Esophagus muscularis mucosa (tissue), 4 donors: ENCODE measurements at regions not wholly inside any gene's neighbourhood (a gene's known extent, or its start where the extent isn't known, plus 50 kb on each side); places are given as distances from the start of the nearest gene placed in this dataset.

ENCODE experiments used
- EP300 ChIP-seq: sonication (generic); formaldehyde crosslinking; IDR thresholded peaks from one replicate; pipeline ENCODE4 v1.6.1; 2017; ENCODE audit warnings: antibody characterized with exemption
- POLR2A ChIP-seq: fragments of 450-650 bp; IDR thresholded peaks from one replicate; pipeline ENCODE4 v1.6.1; 2017; ENCODE audit warnings: antibody characterized with exemption, moderate library complexity, mild to moderate bottlenecking, low read depth
- POLR2AphosphoS5 ChIP-seq, 2 donors: sonication (generic); formaldehyde crosslinking; IDR thresholded peaks; one replicate each; pipeline ENCODE4 v1.6.1; 2017; ENCODE audit warnings: antibody characterized with exemption in 2 of 2
- TF ChIP-seq, protein P1 (sequence below), 3 experiments: fragments of 200-600 bp in 2 of 3; fragments of 450-650 bp in 1 of 3; sonication (generic) in 2 of 3; IDR thresholded peaks; one replicate each; pipeline ENCODE4 v1.5.1; 2017 to 2019; ENCODE audit warnings: antibody characterized with exemption in 3 of 3, mild to moderate bottlenecking in 2 of 3, moderate library complexity in 1 of 3

DNA sequence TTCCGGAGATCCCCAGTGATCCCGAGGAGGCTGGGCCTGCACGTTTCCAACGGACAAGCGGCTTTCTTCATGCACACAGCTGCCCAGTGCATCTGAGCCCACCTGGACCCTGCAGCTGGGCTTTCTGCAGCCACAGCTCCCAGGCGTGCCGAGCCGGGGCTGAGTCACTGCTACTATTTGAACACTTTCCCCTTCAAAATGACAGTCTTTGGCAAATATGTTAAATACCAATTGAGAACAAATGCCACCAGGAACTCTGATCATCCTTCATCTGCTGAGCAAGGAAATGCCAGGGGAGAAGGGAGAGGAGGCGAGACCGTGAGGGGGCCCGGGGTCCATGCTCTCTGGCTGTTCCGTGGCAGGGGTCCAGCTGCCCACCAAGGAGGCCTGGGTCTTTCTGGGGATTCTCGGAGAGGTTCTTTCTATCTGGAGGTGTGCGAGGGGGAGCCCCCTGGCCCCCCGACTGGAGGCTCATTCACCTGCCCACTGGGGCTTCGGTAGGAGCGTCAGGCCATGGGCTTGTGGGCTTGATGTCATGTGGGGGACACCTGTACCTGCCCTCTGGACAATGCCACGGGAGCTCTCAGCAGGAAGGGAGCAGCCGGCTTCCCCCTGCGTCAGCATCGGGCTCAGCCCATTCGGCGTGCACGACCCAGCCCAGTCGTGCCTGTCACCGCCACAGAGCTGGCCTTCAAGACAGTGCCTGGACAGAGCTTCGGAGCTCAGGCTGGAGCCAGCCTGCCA is 159.6 kb downstream of the CTTN start:
- no peak for TF ChIP-seq POLR2A
- TF ChIP-seq, protein P1, sequence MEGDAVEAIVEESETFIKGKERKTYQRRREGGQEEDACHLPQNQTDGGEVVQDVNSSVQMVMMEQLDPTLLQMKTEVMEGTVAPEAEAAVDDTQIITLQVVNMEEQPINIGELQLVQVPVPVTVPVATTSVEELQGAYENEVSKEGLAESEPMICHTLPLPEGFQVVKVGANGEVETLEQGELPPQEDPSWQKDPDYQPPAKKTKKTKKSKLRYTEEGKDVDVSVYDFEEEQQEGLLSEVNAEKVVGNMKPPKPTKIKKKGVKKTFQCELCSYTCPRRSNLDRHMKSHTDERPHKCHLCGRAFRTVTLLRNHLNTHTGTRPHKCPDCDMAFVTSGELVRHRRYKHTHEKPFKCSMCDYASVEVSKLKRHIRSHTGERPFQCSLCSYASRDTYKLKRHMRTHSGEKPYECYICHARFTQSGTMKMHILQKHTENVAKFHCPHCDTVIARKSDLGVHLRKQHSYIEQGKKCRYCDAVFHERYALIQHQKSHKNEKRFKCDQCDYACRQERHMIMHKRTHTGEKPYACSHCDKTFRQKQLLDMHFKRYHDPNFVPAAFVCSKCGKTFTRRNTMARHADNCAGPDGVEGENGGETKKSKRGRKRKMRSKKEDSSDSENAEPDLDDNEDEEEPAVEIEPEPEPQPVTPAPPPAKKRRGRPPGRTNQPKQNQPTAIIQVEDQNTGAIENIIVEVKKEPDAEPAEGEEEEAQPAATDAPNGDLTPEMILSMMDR (IDR thresholded peaks at IDR 0.05), result no peak
- TF ChIP-seq EP300, result no peak
- no peak for TF ChIP-seq POLR2AphosphoS5 (IDR thresholded peaks at IDR 0.05)
